ENCODE measurements at regions not wholly inside any gene's neighbourhood (a gene's known extent, or its start where the extent isn't known, plus 50 kb on each side); places are given as distances from the start of the nearest gene placed in this dataset.

GRCh38 chr3:128560768-128561167, 67.8 kb upstream of the GATA2 start:
- no peaks in the 10 kb centered on the region for H3K36me3 ChIP-seq (replicated peaks in 1 of 2; ENCODE audit: control insufficient read depth in 1 of 2, insufficient read depth in 2 of 2, low read length in 2 of 2)
- H3K27me3 ChIP-seq (ENCODE audit: control insufficient read depth in 1 of 2, insufficient read depth in 2 of 2, low read length in 2 of 2), result peaks cover 6 to 43% of the 10 kb centered on the region in 2 experiments; a peak in 3 of 5 replicates
- no peaks in the 10 kb centered on the region for H4K20me1 ChIP-seq (ENCODE audit: insufficient read depth, low read length)
- TF ChIP-seq HIC2 (CRISPR knock-in tag; IDR thresholded peaks at IDR 0.05; ENCODE audit: low read depth) (no peak), HOXA5 (CRISPR knock-in tag; IDR thresholded peaks at IDR 0.05) (no peak), ZNF414 (CRISPR knock-in tag; IDR thresholded peaks at IDR 0.05) (no peak), DDIT3 (CRISPR knock-in tag; IDR thresholded peaks at IDR 0.05) (no peak)
- no TSS peak for BruUV-seq (replicated peaks)
- H3K4me1 ChIP-seq (ENCODE audit: insufficient read depth, low read length), result peaks cover 9% of the 10 kb centered on the region; the same call in 1 of the 2 replicates
- no peaks in the 10 kb centered on the region for H3K79me2 ChIP-seq (ENCODE audit: insufficient read depth, low read length)
- H3K27ac ChIP-seq (ENCODE audit: extremely low read length, insufficient read depth, low read length), result no peak overlapping the region
- WGBS (ENCODE audit: low lambda C conversion rate), result 67% methylated on average over 6 of the region's 12 CpGs
- CTCF ChIA-PET (ENCODE audit: low intra/inter-chr PET ratio, low total read pairs), result no interaction called here
- no peak for FAIRE-seq
- no peak overlapping the region for H2AFZ ChIP-seq (ENCODE audit: low read length)
- POLR2A ChIA-PET, result no interaction called here
- H3K9me3 ChIP-seq (ENCODE audit: low read length), result no peaks in the 10 kb centered on the region
- DNase-seq (ENCODE audit: low spot score), result no peak
- intact Hi-C loops (cut with micrococcal nuclease; ENCODE audit: unreplicated experiment), result no loop called here
- in situ Hi-C loops (cut with HindIII; ENCODE audit: extremely low pct_ligation_motif_present, low pct_unique_long_range_greater_than_20kb), result no loop called here
- H3K4me3 ChIP-seq (replicated peaks in 1 of 3; ENCODE audit: insufficient read depth in 1 of 3, low read depth in 2 of 3, low read length in 3 of 3), result no peak overlapping the region
- H3K4me2 ChIP-seq (ENCODE audit: low read depth, low read length), result no peak overlapping the region
- no peak for ATAC-seq
- no peak overlapping the region for H3K9ac ChIP-seq (ENCODE audit: insufficient read depth, low read depth, low read length)

- no TSS peak for BruUV-seq (replicated peaks)
- no peaks in the 10 kb centered on the region for H3K36me3 ChIP-seq (replicated peaks in 1 of 2; ENCODE audit: control insufficient read depth in 1 of 2, insufficient read depth in 2 of 2, low read length in 2 of 2)
- H3K9me3 ChIP-seq (ENCODE audit: low read length), result no peaks in the 10 kb centered on the region
- ChIA-PET POLR2A (no interaction called here), CTCF (ENCODE audit: low intra/inter-chr PET ratio, low total read pairs) (no interaction called here)
- no peak for FAIRE-seq
- H2AFZ ChIP-seq (ENCODE audit: low read length), result no peak overlapping the region
- H3K4me2 ChIP-seq (ENCODE audit: low read depth, low read length), result no peak overlapping the region
- no peaks in the 10 kb centered on the region for H4K20me1 ChIP-seq (ENCODE audit: insufficient read depth, low read length)
- H3K27ac ChIP-seq (ENCODE audit: extremely low read length, insufficient read depth, low read length), result no peak overlapping the region
- peak; percentile 38; the same call in 1 of the 3 replicates for ATAC-seq
- in situ Hi-C loops (cut with HindIII; ENCODE audit: extremely low pct_ligation_motif_present, low pct_unique_long_range_greater_than_20kb) (no loop called here), intact Hi-C loops (cut with micrococcal nuclease; ENCODE audit: unreplicated experiment) (no loop called here)
- peaks cover 9% of the 10 kb centered on the region; the same call in 1 of the 2 replicates for H3K4me1 ChIP-seq (ENCODE audit: insufficient read depth, low read length)
- DNase-seq (ENCODE audit: low spot score), result no peak
- H3K27me3 ChIP-seq (ENCODE audit: control insufficient read depth in 1 of 2, insufficient read depth in 2 of 2, low read length in 2 of 2), result peaks cover 6 to 45% of the 10 kb centered on the region in 2 experiments
- H3K9ac ChIP-seq (ENCODE audit: insufficient read depth, low read depth, low read length), result no peak overlapping the region
- TF ChIP-seq NFE2L2 (IDR thresholded peaks at IDR 0.05; ENCODE audit: low read length), result peak; percentile 35; the same call in 1 of the 2 replicates
- peak; percentile 75; the same call in 1 of the 2 replicates for TF ChIP-seq FOXK1 (CRISPR knock-in tag; IDR thresholded peaks at IDR 0.05; ENCODE audit: borderline replicate concordance, low read depth)
- no peak for TF ChIP-seq POLR2AphosphoS2 (IDR thresholded peaks at IDR 0.05; ENCODE audit: low read depth, low read length)
- TF ChIP-seq ZNF263 (CRISPR knock-in tag; IDR thresholded peaks at IDR 0.05), result peak; percentile 57
- TF ChIP-seq FOXP1 (IDR thresholded peaks at IDR 0.05), result no peak
- TF ChIP-seq FOXP1 (CRISPR knock-in tag; IDR thresholded peaks at IDR 0.05), result peak; percentile 8; the same call in 1 of the 2 replicates
- TF ChIP-seq FOXA3 (CRISPR knock-in tag; IDR thresholded peaks at IDR 0.05), result peak; percentile 83
- TF ChIP-seq MAFF (IDR thresholded peaks at IDR 0.05; ENCODE audit: low read depth, low read length), result 0 out of 2 replicates have a peak, but pooled peaks have one; percentile 5
- peak; percentile 37; the same call in 1 of the 2 replicates for TF ChIP-seq FOSL2 (CRISPR knock-in tag; IDR thresholded peaks at IDR 0.05)
- TF ChIP-seq FOXA1 (IDR thresholded peaks at IDR 0.05), result no peak
- peak; percentile 58; the same call in 1 of the 2 replicates for TF ChIP-seq FOXA1 (CRISPR knock-in tag; IDR thresholded peaks at IDR 0.05)
- no peak for TF ChIP-seq SCMH1 (CRISPR knock-in tag; IDR thresholded peaks at IDR 0.05; ENCODE audit: borderline replicate concordance)
- H3K4me3 ChIP-seq (replicated peaks in 1 of 3; ENCODE audit: insufficient read depth in 1 of 3, low read depth in 2 of 3, low read length in 3 of 3), result no peak overlapping the region
- H3K79me2 ChIP-seq (ENCODE audit: insufficient read depth, low read length), result no peaks in the 10 kb centered on the region
- WGBS (ENCODE audit: low lambda C conversion rate), result 36% methylated on average over 16 of the region's 17 CpGs
Measured at GRCh38 chr3:128559486-128560225, 66.7 kb upstream of the GATA2 start.
